ENCODE measurements at regions not wholly inside any gene's neighbourhood (a gene's known extent, or its start where the extent isn't known, plus 50 kb on each side); places are given as distances from the start of the nearest gene placed in this dataset.

GRCh38 chr14:99072956-99073355 is 199.0 kb downstream of the BCL11B start:
- Histone ChIP-seq H3K36me3 (ENCODE audit: control insufficient read depth in 2 of 2, insufficient read depth in 2 of 2, low read length in 2 of 2) (no peaks in the 10 kb centered on the region), H3K27ac (ENCODE audit: low read depth in 2 of 2, low read length in 2 of 2) (no peak overlapping the region), H3K9me3 (ENCODE audit: control insufficient read depth in 2 of 2, low read length in 2 of 2) (no peaks in the 10 kb centered on the region), H3K27me3 (ENCODE audit: control insufficient read depth in 2 of 2, insufficient read depth in 2 of 2, low read length in 2 of 2) (no peaks in the 10 kb centered on the region), H3K4me1 (ENCODE audit: control insufficient read depth in 2 of 2, insufficient read depth in 2 of 2, low read length in 2 of 2) (no peaks in the 10 kb centered on the region), H3K9ac (ENCODE audit: low read depth in 1 of 2, low read length in 2 of 2) (no peak overlapping the region), H3K4me3 (ENCODE audit: low read length in 2 of 2) (no peak overlapping the region)

GRCh38 chr14:99073431-99073830 is 198.6 kb downstream of the BCL11B start:
- Histone ChIP-seq H3K9ac (ENCODE audit: low read depth in 1 of 2, low read length in 2 of 2) (no peak overlapping the region), H3K9me3 (ENCODE audit: control insufficient read depth in 2 of 2, low read length in 2 of 2) (no peaks in the 10 kb centered on the region), H3K27ac (ENCODE audit: low read depth in 2 of 2, low read length in 2 of 2) (no peak overlapping the region), H3K27me3 (ENCODE audit: control insufficient read depth in 2 of 2, insufficient read depth in 2 of 2, low read length in 2 of 2) (no peaks in the 10 kb centered on the region), H3K36me3 (ENCODE audit: control insufficient read depth in 2 of 2, insufficient read depth in 2 of 2, low read length in 2 of 2) (no peaks in the 10 kb centered on the region), H3K4me1 (ENCODE audit: control insufficient read depth in 2 of 2, insufficient read depth in 2 of 2, low read length in 2 of 2) (no peaks in the 10 kb centered on the region), H3K4me3 (ENCODE audit: low read length in 2 of 2) (no peak overlapping the region)

- Histone ChIP-seq H3K27ac (ENCODE audit: low read depth in 2 of 2, low read length in 2 of 2) (no peak overlapping the region), H3K27me3 (ENCODE audit: control insufficient read depth in 2 of 2, insufficient read depth in 2 of 2, low read length in 2 of 2) (no peaks in the 10 kb centered on the region), H3K9ac (ENCODE audit: low read depth in 1 of 2, low read length in 2 of 2) (no peak overlapping the region), H3K4me3 (ENCODE audit: low read length in 2 of 2) (no peak overlapping the region), H3K9me3 (ENCODE audit: control insufficient read depth in 2 of 2, low read length in 2 of 2) (no peaks in the 10 kb centered on the region), H3K4me1 (ENCODE audit: control insufficient read depth in 2 of 2, insufficient read depth in 2 of 2, low read length in 2 of 2) (no peaks in the 10 kb centered on the region), H3K36me3 (ENCODE audit: control insufficient read depth in 2 of 2, insufficient read depth in 2 of 2, low read length in 2 of 2) (no peaks in the 10 kb centered on the region)
Observed at GRCh38 chr14:99075061-99075460, 196.9 kb downstream of the BCL11B start.

GRCh38 chr14:99075771-99076375 is 196.1 kb downstream of the BCL11B start:
- no peaks in the 10 kb centered on the region for H3K27me3 ChIP-seq (ENCODE audit: control insufficient read depth in 2 of 2, insufficient read depth in 2 of 2, low read length in 2 of 2)
- no peaks in the 10 kb centered on the region for H3K9me3 ChIP-seq (ENCODE audit: control insufficient read depth in 2 of 2, low read length in 2 of 2)
- H3K4me3 ChIP-seq (ENCODE audit: low read length in 2 of 2): no peak overlapping the region
- no peak overlapping the region for H3K27ac ChIP-seq (ENCODE audit: low read depth in 2 of 2, low read length in 2 of 2)
- H3K4me1 ChIP-seq (ENCODE audit: control insufficient read depth in 2 of 2, insufficient read depth in 2 of 2, low read length in 2 of 2): no peaks in the 10 kb centered on the region
- H3K36me3 ChIP-seq (ENCODE audit: control insufficient read depth in 2 of 2, insufficient read depth in 2 of 2, low read length in 2 of 2): no peaks in the 10 kb centered on the region
- no peak overlapping the region for H3K9ac ChIP-seq (ENCODE audit: low read depth in 1 of 2, low read length in 2 of 2)

- Histone ChIP-seq H3K9me3 (ENCODE audit: control insufficient read depth in 2 of 2, low read length in 2 of 2) (no peaks in the 10 kb centered on the region), H3K36me3 (ENCODE audit: control insufficient read depth in 2 of 2, insufficient read depth in 2 of 2, low read length in 2 of 2) (no peaks in the 10 kb centered on the region), H3K4me3 (ENCODE audit: low read length in 2 of 2) (no peak overlapping the region), H3K27ac (ENCODE audit: low read depth in 2 of 2, low read length in 2 of 2) (no peak overlapping the region), H3K27me3 (ENCODE audit: control insufficient read depth in 2 of 2, insufficient read depth in 2 of 2, low read length in 2 of 2) (no peaks in the 10 kb centered on the region), H3K4me1 (ENCODE audit: control insufficient read depth in 2 of 2, insufficient read depth in 2 of 2, low read length in 2 of 2) (no peaks in the 10 kb centered on the region), H3K9ac (ENCODE audit: low read depth in 1 of 2, low read length in 2 of 2) (no peak overlapping the region)
Observed at GRCh38 chr14:99077076-99077843, 194.7 kb downstream of the BCL11B start.

- no peaks in the 10 kb centered on the region for H3K36me3 ChIP-seq (ENCODE audit: control insufficient read depth in 2 of 2, insufficient read depth in 2 of 2, low read length in 2 of 2)
- no peak overlapping the region for H3K27ac ChIP-seq (ENCODE audit: low read depth in 2 of 2, low read length in 2 of 2)
- H3K4me1 ChIP-seq (ENCODE audit: control insufficient read depth in 2 of 2, insufficient read depth in 2 of 2, low read length in 2 of 2): no peaks in the 10 kb centered on the region
- H3K9ac ChIP-seq (ENCODE audit: low read depth in 1 of 2, low read length in 2 of 2): no peak overlapping the region
- no peak overlapping the region for H3K4me3 ChIP-seq (ENCODE audit: low read length in 2 of 2)
- no peaks in the 10 kb centered on the region for H3K27me3 ChIP-seq (ENCODE audit: control insufficient read depth in 2 of 2, insufficient read depth in 2 of 2, low read length in 2 of 2)
- H3K9me3 ChIP-seq (ENCODE audit: control insufficient read depth in 2 of 2, low read length in 2 of 2): no peaks in the 10 kb centered on the region
Observed at GRCh38 chr14:99077844-99078236, 194.2 kb downstream of the BCL11B start.

GRCh38 chr14:99078426-99078825 is 193.6 kb downstream of the BCL11B start:
- no peak overlapping the region for H3K4me3 ChIP-seq (ENCODE audit: low read length in 2 of 2)

GRCh38 chr14:99079061-99079727 is 192.8 kb downstream of the BCL11B start:
- Histone ChIP-seq H3K4me1 (ENCODE audit: control insufficient read depth in 2 of 2, insufficient read depth in 2 of 2, low read length in 2 of 2) (no peaks in the 10 kb centered on the region), H3K4me3 (ENCODE audit: low read length in 2 of 2) (no peak overlapping the region), H3K9me3 (ENCODE audit: control insufficient read depth in 2 of 2, low read length in 2 of 2) (no peaks in the 10 kb centered on the region)

More at GRCh38 chr14:99078426-99078825, 193.6 kb downstream of the BCL11B start:
- no peak overlapping the region for H3K9ac ChIP-seq (ENCODE audit: low read depth in 1 of 2, low read length in 2 of 2)
- H3K36me3 ChIP-seq (ENCODE audit: control insufficient read depth in 2 of 2, insufficient read depth in 2 of 2, low read length in 2 of 2): no peaks in the 10 kb centered on the region
- no peaks in the 10 kb centered on the region for H3K27me3 ChIP-seq (ENCODE audit: control insufficient read depth in 2 of 2, insufficient read depth in 2 of 2, low read length in 2 of 2)
- H3K9me3 ChIP-seq (ENCODE audit: control insufficient read depth in 2 of 2, low read length in 2 of 2): no peaks in the 10 kb centered on the region
- no peak overlapping the region for H3K27ac ChIP-seq (ENCODE audit: low read depth in 2 of 2, low read length in 2 of 2)
- no peaks in the 10 kb centered on the region for H3K4me1 ChIP-seq (ENCODE audit: control insufficient read depth in 2 of 2, insufficient read depth in 2 of 2, low read length in 2 of 2)

GRCh38 chr14:99080306-99080705 is 191.7 kb downstream of the BCL11B start:
- Histone ChIP-seq H3K4me3 (ENCODE audit: low read length in 2 of 2) (no peak overlapping the region), H3K9me3 (ENCODE audit: control insufficient read depth in 2 of 2, low read length in 2 of 2) (no peaks in the 10 kb centered on the region), H3K9ac (ENCODE audit: low read depth in 1 of 2, low read length in 2 of 2) (no peak overlapping the region), H3K36me3 (ENCODE audit: control insufficient read depth in 2 of 2, insufficient read depth in 2 of 2, low read length in 2 of 2) (no peaks in the 10 kb centered on the region), H3K4me1 (ENCODE audit: control insufficient read depth in 2 of 2, insufficient read depth in 2 of 2, low read length in 2 of 2) (no peaks in the 10 kb centered on the region), H3K27ac (ENCODE audit: low read depth in 2 of 2, low read length in 2 of 2) (no peak overlapping the region), H3K27me3 (ENCODE audit: control insufficient read depth in 2 of 2, insufficient read depth in 2 of 2, low read length in 2 of 2) (no peaks in the 10 kb centered on the region)

More at GRCh38 chr14:99079061-99079727, 192.8 kb downstream of the BCL11B start:
- no peak overlapping the region for H3K9ac ChIP-seq (ENCODE audit: low read depth in 1 of 2, low read length in 2 of 2)
- no peak overlapping the region for H3K27ac ChIP-seq (ENCODE audit: low read depth in 2 of 2, low read length in 2 of 2)
- no peaks in the 10 kb centered on the region for H3K27me3 ChIP-seq (ENCODE audit: control insufficient read depth in 2 of 2, insufficient read depth in 2 of 2, low read length in 2 of 2)
- H3K36me3 ChIP-seq (ENCODE audit: control insufficient read depth in 2 of 2, insufficient read depth in 2 of 2, low read length in 2 of 2): no peaks in the 10 kb centered on the region

GRCh38 chr14:99081156-99081765 is 190.7 kb downstream of the BCL11B start:
- Histone ChIP-seq H3K27ac (ENCODE audit: low read depth in 2 of 2, low read length in 2 of 2) (no peak overlapping the region), H3K4me1 (ENCODE audit: control insufficient read depth in 2 of 2, insufficient read depth in 2 of 2, low read length in 2 of 2) (no peaks in the 10 kb centered on the region), H3K4me3 (ENCODE audit: low read length in 2 of 2) (no peak overlapping the region), H3K9me3 (ENCODE audit: control insufficient read depth in 2 of 2, low read length in 2 of 2) (no peaks in the 10 kb centered on the region), H3K36me3 (ENCODE audit: control insufficient read depth in 2 of 2, insufficient read depth in 2 of 2, low read length in 2 of 2) (no peaks in the 10 kb centered on the region), H3K27me3 (ENCODE audit: control insufficient read depth in 2 of 2, insufficient read depth in 2 of 2, low read length in 2 of 2) (no peaks in the 10 kb centered on the region), H3K9ac (ENCODE audit: low read depth in 1 of 2, low read length in 2 of 2) (no peak overlapping the region)

Measured in mucosa of rectum (tissue), 2 donors.